Uterus (tissue), 3 donors: ENCODE measurements at regions not wholly inside any gene's neighbourhood (a gene's known extent, or its start where the extent isn't known, plus 50 kb on each side); places are given as distances from the start of the nearest gene placed in this dataset.

Experiments
- DNase-seq, 2 donors: peaks; one replicate each; pipeline ENCODE4 v3.0.0-alpha.2; 2019 to 2020
- H3K27ac ChIP-seq, 2 donors: fragments of 200-600 bp; sonication (generic); 1 replicate in 1 of 2; 2 replicates in 1 of 2; pipeline ENCODE4 v1.5.1; 2016 to 2018
- H3K27me3 ChIP-seq, 2 donors: fragments of 200-600 bp; sonication (generic); one replicate each; pipeline ENCODE4 v1.5.1; 2018 to 2019; ENCODE audit warnings: control low read depth in 1 of 2
- H3K36me3 ChIP-seq, 2 donors: fragments of 200-600 bp; sonication (generic); one replicate each; pipeline ENCODE4 v1.5.1; 2019; ENCODE audit warnings: control low read depth in 1 of 2
- H3K4me1 ChIP-seq, 2 donors: fragments of 200-600 bp; sonication (generic); one replicate each; pipeline ENCODE4 v1.5.1; 2018 to 2019; ENCODE audit warnings: control low read depth in 1 of 2
- H3K4me3 ChIP-seq, 2 donors: fragments of 200-600 bp; sonication (generic); 1 replicate in 1 of 2; 2 replicates in 1 of 2; pipeline ENCODE4 v1.5.1; 2018 to 2019; ENCODE audit warnings: mild to moderate bottlenecking in 1 of 2
- H3K9me3 ChIP-seq, 2 donors: fragments of 200-600 bp; sonication (generic); one replicate each; pipeline ENCODE4 v1.5.1; 2019; ENCODE audit warnings: control low read depth in 1 of 2
- POLR2A ChIP-seq, 2 donors: fragments of 450-650 bp; IDR thresholded peaks; one replicate each; pipeline ENCODE4 v1.6.1; 2016; ENCODE audit warnings: antibody characterized with exemption in 2 of 2, mild to moderate bottlenecking in 1 of 2, moderate library complexity in 1 of 2
- intact Hi-C: fragments of 100-400 bp; cut with DNase I; formaldehyde crosslinking; loops from one replicate; pipeline ENCODE4 v1.15.1; 2023; ENCODE audit warnings: low total_unique reads
- TF ChIP-seq, protein P1 (sequence below), 4 experiments: fragments of 200-600 bp in 2 of 4; fragments of 450-650 bp in 2 of 4; sonication (generic) in 2 of 4; IDR thresholded peaks; one replicate each; pipeline ENCODE4 v1.5.1; 2016 to 2019; ENCODE audit warnings: antibody characterized with exemption in 4 of 4, mild to moderate bottlenecking in 2 of 4, moderate library complexity in 1 of 4
- donor health status: DM: yes; HTN: yes; CAD: no.

DNA sequence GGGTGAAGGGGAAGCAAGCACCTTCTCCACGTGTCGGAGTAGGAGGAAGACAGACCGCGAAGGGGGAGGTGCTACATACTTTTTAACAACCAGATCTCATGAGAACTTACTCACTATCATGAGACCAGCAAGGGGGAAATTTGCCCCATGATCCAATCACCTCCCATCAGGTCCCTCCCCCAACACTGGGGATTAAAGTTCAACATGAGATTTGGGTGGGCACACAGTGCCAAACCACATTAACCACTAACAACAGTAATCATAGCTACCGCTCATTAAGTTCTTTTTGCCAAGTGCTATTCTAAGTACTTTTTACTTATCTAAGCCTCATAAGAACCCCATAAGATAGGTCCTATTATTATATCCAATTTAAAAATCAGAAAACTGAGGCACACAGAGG, 450.5 kb upstream of the DDI1 start:
- Histone ChIP-seq H3K27me3 (no peaks in the 10 kb centered on the region), H3K9me3 (no peaks in the 10 kb centered on the region), H3K4me3 (no peak overlapping the region), H3K36me3 (no peaks in the 10 kb centered on the region), H3K27ac (no peak overlapping the region), H3K4me1 (no peaks in the 10 kb centered on the region)
- intact Hi-C loops: no loop called here
- TF ChIP-seq, protein P1, sequence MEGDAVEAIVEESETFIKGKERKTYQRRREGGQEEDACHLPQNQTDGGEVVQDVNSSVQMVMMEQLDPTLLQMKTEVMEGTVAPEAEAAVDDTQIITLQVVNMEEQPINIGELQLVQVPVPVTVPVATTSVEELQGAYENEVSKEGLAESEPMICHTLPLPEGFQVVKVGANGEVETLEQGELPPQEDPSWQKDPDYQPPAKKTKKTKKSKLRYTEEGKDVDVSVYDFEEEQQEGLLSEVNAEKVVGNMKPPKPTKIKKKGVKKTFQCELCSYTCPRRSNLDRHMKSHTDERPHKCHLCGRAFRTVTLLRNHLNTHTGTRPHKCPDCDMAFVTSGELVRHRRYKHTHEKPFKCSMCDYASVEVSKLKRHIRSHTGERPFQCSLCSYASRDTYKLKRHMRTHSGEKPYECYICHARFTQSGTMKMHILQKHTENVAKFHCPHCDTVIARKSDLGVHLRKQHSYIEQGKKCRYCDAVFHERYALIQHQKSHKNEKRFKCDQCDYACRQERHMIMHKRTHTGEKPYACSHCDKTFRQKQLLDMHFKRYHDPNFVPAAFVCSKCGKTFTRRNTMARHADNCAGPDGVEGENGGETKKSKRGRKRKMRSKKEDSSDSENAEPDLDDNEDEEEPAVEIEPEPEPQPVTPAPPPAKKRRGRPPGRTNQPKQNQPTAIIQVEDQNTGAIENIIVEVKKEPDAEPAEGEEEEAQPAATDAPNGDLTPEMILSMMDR (IDR thresholded peaks at IDR 0.05): no peak
- TF ChIP-seq POLR2A (IDR thresholded peaks at IDR 0.05): no peak
- DNase-seq: no peak

DNA sequence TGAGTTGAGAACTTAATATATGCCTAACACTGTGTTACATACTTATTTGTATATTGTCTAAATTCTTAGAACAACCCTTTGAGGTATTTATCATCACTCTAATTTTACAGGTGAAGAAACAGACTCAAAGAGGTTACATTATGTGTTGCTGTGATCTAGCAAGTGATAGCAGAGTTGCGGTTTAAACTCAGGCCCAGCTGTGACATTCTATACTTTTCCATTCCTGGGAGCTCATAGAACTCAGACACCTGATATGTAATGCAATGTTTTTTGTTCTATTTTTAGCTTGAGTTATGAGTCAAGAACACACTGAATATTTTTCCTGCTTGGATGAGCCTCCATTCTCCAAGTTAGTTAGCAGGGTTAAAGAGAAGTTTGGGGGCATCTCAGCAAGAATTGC, 449.7 kb upstream of the DDI1 start:
- intact Hi-C loops: no loop called here
- no peaks in the 10 kb centered on the region for H3K9me3 ChIP-seq
- DNase-seq: no peak
- H3K4me1 ChIP-seq: no peaks in the 10 kb centered on the region
- H3K27ac ChIP-seq: no peak overlapping the region
- TF ChIP-seq, protein P1 (IDR thresholded peaks at IDR 0.05): no peak
- no peak for TF ChIP-seq POLR2A (IDR thresholded peaks at IDR 0.05)
- H3K27me3 ChIP-seq: no peaks in the 10 kb centered on the region
- H3K36me3 ChIP-seq: no peaks in the 10 kb centered on the region
- H3K4me3 ChIP-seq: no peak overlapping the region

DNA sequence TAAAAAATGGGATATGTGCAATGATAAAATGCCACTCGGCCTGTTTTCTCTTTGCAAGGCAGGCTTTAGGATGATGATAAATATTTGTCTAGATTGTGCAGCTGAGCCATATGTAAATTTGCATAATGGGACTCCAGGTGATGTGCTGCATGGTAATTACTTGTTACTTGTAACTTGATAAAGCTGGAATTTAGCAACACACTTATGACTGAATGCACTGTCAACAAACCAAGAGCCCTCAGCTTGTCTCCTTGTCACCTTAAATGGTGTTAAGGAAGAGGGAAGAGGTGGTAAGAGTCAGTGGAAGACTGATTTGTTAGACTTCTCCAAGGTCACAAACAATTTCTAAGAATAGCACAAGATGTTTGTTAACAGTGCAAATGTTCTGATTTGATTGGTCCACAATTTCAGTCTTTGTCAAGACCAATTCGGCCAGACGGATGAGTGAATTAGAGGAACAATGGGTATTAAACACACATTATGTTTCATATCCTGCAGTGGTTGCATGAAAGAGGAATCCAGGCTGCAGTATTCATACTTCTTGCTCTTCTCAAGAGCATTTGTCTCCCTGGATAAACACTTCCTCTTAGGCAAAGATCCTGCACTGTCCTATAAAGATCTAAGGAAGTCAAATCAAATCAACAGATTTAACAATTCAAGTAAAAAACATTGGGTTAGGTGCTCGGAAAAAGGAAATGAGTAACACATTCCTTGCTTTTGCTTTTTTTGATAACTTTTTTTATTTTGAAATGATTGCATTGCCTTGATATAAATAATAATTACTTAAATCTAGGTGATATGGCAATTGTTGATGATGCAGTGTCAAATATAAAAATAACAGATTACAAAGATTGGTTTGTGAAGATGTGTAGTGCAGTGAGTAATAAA, 448.3 kb upstream of the DDI1 start:
- no peak for TF ChIP-seq POLR2A (IDR thresholded peaks at IDR 0.05)
- TF ChIP-seq, protein P1 (IDR thresholded peaks at IDR 0.05): no peak
- no peaks in the 10 kb centered on the region for H3K27me3 ChIP-seq
- H3K27ac ChIP-seq: no peak overlapping the region
- H3K36me3 ChIP-seq: no peaks in the 10 kb centered on the region
- intact Hi-C loops: no loop called here
- no peak overlapping the region for H3K4me3 ChIP-seq
- DNase-seq: no peak
- H3K9me3 ChIP-seq: no peaks in the 10 kb centered on the region
- H3K4me1 ChIP-seq: no peaks in the 10 kb centered on the region

DNA sequence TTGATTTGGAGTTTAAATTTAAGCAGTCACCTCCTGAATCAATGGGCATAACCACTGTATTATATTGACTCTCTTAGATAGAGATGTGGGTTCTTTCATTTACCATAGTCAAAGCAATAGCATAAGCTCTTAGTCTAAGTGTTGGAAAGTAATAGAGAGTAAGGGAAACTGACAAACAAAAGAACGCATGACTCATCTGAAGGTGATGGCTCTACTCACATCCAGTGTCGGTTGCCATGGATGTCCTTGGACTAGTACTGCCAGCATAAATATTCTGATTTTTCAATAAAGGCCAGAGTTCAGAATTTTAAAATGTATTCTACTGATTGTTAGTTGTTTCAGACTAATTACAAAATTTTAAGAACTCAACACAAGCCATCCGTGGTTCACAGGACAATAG, 444.9 kb upstream of the DDI1 start:
- no peaks in the 10 kb centered on the region for H3K4me1 ChIP-seq
- H3K36me3 ChIP-seq: no peaks in the 10 kb centered on the region
- intact Hi-C loops: no loop called here
- DNase-seq: no peak
- H3K4me3 ChIP-seq: no peak overlapping the region
- no peaks in the 10 kb centered on the region for H3K27me3 ChIP-seq
- no peak for TF ChIP-seq POLR2A (IDR thresholded peaks at IDR 0.05)
- TF ChIP-seq, protein P1 (IDR thresholded peaks at IDR 0.05): no peak
- no peak overlapping the region for H3K27ac ChIP-seq
- H3K9me3 ChIP-seq: no peaks in the 10 kb centered on the region

- TF ChIP-seq POLR2A (IDR thresholded peaks at IDR 0.05): no peak
- TF ChIP-seq, protein P1 (IDR thresholded peaks at IDR 0.05): no peak
- Histone ChIP-seq H3K27me3 (no peaks in the 10 kb centered on the region), H3K27ac (no peak overlapping the region), H3K4me3 (no peak overlapping the region), H3K36me3 (no peaks in the 10 kb centered on the region), H3K4me1 (no peaks in the 10 kb centered on the region), H3K9me3 (no peaks in the 10 kb centered on the region)
- intact Hi-C loops: no loop called here
- DNase-seq: no peak
Measured at GRCh38 chr11:103594283-103594682, 442.2 kb upstream of the DDI1 start.
